ENCODE measurements at regions not wholly inside any gene's neighbourhood (a gene's known extent, or its start where the extent isn't known, plus 50 kb on each side); places are given as distances from the start of the nearest gene placed in this dataset.

DNA sequence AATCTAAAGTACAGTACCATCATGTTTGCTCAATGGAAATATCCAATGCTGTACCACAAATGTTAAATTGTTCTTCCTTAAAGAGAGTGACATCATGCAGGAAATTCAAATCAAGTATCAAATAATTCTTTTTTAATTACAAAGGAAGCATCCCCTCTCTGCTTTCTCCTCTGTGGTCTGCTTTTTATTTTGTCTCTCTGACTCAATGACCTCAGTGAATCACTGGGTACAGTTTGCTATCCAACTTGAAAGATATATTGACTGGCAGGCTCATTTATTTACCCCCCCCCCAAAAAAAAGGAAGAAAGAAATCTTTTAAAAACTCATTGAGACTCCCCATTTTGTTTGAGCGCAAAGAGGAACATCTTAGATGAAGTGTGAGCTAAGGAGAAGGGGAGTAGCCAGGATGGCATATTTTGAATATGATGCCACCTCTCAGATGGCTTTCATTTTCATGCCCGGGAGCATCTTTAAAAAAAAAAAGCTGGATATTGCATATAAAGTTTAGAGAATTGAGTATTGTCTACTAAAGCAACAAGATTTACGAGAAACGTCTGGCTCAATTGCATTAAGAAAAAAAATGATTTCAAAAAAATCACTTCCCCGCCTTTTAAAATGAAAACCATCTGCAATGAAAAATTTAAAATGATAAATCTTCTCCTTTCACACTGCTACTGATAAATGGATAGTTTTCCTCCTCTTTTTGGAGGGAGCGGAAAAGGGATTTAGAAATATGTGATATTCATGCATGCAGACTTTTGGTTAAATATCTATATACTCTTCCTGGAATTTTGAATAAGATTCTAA is 307.1 kb upstream of the DPH6 start:
- DNase-seq (ENCODE audit: low read depth in 1 of 2, low spot score in 1 of 2), result no peak

DNA sequence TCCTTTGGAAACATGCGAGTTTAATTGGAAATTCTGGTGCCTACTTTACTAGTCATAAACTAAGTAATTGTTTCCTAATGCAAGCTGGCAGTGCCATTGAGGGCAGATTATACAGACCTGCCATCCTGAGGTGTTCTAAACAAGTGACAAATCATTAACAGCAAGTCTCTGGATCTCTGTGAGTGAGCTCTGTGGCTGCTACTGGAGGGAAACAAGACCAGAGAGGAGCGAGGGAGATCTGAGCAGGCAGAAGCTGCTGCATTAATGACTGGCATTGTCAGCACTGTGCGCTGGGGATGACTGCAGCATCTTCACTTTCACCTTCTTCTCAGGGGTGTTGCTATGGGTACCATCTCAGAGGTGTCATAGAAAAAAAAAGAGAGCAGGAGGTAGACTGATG is 308.4 kb upstream of the DPH6 start:
- DNase-seq (ENCODE audit: low read depth in 1 of 2, low spot score in 1 of 2), result no peak

DNA sequence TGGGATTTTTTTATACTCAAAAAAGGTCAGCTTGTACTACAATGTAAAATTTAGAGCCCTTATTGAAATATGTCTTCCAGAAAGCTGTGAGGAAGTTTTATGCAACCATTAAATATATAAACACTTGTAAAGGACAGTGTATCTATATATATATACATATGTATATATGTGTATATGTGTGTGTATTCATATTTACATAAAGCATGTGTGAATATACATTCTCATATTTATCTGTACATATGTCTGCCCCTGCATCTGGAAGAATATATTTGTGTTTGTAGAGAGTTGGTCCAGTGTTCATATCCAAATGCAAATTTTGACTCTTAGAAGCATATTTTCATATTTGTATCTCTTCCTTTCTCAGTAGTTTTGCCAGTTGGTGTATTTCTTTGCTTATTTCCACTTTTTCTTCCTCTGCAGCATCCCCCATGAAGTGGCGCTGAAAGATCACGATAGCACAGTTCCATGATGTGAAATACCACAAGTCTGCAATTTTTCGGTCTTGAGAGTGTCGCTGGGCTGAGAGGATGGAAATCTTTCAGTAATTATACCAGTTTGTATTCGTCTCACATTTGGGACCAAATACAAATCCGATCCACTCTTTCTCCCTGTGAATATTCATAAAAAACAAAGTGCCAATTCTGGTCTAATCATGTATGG is 311.7 kb upstream of the DPH6 start:
- no peak for DNase-seq (ENCODE audit: low read depth in 1 of 2, low spot score in 1 of 2)

DNA sequence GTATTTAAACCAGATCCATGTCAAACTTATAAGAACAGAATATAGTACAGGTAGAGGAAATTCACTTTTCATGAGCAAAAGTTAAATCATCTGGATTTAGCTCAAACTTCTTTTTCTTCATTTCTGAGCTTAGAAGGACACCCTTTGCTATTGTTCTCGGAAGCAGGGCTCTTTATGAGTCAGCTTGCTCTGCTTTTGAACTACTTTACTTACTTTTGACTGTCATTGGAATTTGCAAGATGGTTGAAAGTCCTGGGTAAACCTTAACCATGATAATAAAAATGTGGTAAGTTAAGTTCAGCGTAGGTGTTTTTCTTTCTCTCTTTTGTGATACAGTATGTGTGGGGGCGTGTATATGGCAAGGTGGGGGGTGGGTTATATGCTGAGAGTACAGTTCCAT is 312.7 kb upstream of the DPH6 start:
- DNase-seq (ENCODE audit: low read depth in 1 of 2, low spot score in 1 of 2), result no peak

DNA sequence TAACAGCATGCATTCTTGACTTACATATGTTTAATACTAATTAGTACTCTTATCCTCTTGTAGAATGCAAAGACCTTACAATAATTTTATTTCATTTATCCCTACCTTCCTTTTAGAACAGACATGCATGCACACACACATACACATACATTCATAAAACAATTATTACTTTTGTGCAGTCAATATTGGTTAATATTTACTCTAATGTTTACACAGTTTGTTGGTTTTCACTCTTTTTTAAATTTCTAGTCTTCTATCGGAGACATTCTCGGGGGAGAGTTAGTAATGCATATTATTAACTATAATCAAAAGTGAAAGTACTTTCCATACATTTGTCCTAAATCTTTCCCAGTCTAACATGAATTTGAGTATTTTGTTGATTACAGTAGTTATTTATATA is 317.7 kb upstream of the DPH6 start:
- no peak for DNase-seq (ENCODE audit: low read depth in 1 of 2, low spot score in 1 of 2)

DNA sequence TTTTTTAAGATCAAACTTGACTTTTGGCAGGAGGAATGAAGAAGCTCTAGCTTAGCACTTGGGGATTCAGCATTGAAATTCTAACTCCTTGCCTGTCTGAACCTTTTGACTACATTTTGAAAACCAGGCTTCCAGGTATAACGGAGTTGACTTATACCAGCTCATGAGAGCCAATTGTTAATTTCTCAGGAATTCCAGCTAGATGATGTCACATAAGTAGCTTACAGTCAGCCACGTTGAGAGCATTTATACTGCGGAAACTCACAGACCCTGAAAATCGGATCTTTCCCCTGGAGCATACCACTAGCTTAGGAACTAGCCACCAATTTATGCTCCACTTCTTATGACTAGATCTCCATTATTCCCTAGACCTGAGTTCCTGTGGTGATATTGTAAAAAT is 321.4 kb upstream of the DPH6 start:
- no peak for DNase-seq (ENCODE audit: low read depth in 1 of 2, low spot score in 1 of 2)

DNA sequence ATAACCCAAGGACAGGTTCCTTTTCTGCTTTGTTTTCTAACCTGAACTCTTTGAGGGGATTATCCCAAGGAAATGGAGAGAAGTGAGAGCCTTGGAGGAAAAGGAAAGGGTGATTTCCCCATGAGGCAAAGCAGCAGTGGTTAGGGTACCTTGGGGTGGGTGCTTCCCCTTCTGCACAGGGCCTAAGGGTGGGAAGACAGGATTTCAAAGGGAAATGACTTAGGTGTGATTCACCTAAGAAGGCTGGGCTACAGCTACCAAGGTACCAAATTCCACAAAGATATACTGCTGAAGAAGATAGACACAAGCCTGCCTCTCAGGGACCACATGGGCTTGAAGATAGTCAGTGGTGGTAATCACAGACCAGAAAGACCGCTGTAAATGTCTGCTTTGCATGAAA is 325.3 kb upstream of the DPH6 start:
- no peak for DNase-seq (ENCODE audit: low read depth in 1 of 2, low spot score in 1 of 2)

DNA sequence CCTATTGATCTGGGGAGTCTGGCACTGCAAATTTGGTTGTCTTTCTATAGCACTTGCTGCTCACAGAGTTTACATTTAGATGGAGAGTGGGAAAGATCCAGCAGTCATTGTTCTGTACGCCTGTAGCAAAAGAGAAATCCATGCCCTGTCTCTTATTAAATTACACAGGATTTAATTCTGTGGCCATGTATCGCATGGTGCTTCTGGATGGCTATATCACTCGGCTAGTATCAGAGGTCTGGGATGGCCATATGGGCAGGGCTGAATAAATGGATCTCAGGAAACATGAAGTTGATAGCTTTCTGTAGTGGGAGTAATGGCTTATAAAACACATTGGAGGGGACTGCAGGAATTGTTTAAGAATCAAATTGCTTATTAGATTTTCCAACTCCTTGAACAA is 325.8 kb upstream of the DPH6 start:
- no peak for DNase-seq (ENCODE audit: low read depth in 1 of 2, low spot score in 1 of 2)

DNA sequence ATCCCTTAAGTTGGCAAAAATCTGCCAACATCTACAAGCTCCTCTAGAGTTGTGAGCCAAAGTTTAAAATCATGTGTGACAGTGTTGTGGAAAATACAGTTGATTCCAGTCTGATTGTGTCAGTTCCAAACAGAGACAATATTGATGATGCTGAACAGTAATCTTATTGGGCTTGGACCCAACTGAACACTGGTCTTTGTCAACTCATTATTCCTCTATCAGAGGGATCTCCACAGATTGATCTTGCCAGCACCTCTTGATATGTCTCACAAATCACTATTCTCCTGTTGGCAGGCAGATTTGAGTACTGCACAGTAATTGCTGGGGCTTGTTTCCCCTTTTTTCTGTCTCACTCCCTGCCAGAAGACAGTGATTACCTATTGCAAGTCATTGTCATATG is 326.6 kb upstream of the DPH6 start:
- no peak for DNase-seq (ENCODE audit: low read depth in 1 of 2, low spot score in 1 of 2)

DNA sequence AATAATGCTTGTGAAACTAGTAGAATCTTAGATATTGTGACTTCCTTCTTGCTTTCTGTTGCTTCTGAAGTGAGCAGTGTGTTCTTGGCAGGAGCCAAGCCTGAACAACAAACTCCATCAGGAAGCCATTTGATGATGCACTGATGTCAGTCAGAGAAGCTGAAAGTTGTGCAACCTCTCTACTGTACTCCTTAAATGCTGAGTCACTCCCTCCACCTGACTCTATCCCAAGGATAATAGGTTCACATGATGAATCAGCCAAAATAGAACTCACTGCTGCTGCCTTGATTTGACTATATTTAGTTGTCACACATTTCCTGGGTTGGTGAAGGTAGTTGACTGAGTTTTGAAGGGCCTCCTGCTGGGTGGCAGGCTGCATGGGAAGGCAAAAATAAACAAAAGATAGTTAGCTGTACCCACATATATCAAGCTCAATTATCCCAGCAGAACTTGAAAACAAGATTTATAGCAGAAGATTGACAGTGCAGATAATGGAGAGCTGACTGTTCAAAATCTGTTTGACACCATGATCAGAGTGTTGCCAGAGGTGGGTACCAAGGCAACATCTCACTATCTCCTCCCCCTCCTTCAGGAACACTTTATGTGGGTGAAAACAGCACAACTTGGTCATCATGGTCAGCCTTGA is 328.4 kb upstream of the DPH6 start:
- DNase-seq (ENCODE audit: low read depth in 1 of 2, low spot score in 1 of 2), result no peak

DNA sequence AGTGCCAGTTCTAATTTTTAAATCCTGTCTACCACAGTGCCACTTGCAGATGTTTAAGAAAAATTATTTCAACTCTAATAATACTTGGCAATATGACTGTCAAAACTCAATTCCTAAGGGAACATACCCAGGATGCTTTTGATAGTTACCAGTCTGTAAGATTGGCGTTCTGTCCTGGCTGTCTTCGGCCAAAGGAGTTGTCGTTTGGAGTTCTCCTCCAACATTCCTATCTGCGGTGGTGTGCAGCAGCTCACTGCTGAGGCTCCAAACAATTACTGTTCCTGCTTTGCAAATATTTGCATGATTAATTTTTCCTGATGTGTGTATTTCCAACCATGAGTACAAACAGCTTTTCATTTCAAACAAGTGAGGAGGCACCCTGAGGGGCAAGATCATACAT is 330.8 kb upstream of the DPH6 start:
- no peak for DNase-seq (ENCODE audit: low read depth in 1 of 2, low spot score in 1 of 2)

DNA sequence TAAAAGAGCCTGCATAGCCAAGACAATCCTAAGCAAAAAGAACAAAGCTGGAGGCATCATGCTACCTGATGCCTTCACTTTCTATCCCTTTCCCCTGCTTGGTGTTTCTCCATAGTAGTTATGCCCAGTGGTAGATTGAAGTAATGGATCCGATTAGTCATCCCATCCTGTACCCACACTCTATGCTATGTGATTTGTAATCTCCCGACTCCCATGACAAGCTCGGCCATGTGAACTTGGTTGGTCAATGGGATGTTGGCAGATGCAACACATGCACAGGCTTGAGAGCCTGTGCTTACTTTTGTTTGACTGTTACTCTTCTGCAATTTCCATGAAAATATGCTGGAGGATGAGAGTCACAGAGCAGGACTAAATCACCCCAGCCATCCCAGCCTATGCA is 334.9 kb upstream of the DPH6 start:
- no peak for DNase-seq (ENCODE audit: low read depth in 1 of 2, low spot score in 1 of 2)

DNA sequence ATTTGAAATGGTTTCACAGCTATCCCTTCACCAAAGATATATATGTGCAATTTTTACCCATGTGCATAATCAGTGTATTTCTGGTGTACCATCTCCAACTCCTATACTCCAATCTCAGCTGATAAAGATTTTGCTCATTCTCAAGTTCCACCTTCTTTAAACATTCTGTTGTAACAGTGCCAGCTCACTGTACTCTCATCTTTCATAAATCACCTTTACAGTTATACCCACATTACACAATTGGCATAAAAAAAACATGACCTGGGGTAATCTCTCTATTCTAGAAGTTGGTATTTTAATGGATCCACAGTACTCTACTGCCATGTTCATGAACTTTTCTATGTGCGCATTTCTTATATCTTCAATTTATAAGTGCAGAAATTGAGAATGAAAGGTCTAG is 339.9 kb upstream of the DPH6 start:
- DNase-seq (ENCODE audit: low read depth in 1 of 2, low spot score in 1 of 2), result no peak

DNA sequence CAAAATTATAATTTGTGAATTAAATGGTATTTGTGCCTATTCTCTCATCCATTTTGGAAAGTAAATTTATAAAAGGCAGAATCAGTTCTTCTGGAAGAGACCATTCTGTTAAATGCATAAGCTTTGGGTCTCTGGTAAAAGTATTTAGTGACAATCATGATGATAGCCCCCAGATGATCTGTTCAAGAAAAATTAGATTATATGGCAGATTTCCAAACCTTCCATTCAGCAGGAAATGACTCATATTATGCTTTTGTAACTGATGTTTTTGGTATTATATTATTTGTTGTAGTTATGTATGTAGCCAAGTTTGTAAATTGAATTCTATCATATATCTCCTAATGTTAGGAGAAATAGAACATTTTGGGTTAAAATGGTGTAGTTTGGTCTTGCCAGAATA is 340.8 kb upstream of the DPH6 start:
- no peak for DNase-seq (ENCODE audit: low read depth in 1 of 2, low spot score in 1 of 2)

DNA sequence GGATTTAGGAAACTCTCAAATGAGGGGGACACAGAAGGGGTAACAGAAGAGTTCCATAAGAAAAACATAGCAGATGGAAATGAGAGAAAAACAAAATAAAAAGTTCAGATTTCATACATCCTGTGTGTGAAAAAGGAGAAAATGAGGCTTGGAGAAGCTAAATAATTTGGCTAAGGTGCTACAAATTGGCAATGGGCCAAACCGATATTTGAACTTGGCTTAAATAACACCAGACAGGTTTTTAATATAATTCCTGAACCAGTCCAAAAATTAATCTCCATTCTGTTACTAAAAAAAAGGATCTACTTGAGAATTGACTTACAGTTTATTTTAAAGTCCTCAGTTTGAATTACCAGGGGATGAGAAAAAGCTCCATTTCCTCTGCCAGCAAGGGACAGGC is 342.9 kb upstream of the DPH6 start:
- DNase-seq (ENCODE audit: low read depth in 1 of 2, low spot score in 1 of 2), result no peak

DNA sequence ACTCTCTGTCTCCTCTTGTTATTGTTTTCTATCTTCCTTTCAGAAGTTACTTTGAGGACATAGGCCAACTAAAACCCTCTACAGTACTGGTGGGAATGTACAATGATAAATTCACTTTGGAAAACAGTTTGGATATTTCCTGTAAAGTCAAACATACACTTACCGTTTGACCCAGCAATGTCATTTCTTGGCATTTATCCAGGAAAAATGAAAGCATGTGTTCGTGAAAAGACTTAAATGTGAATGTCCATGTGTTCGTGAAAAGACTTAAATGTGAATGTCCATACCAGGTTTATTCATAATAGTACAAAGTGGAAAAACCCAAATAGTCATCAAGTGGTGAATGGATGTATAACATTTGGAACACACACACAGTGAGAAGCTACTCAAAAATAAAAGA is 361.5 kb upstream of the DPH6 start:
- DNase-seq (ENCODE audit: low read depth in 1 of 2, low spot score in 1 of 2), result no peak

DNA sequence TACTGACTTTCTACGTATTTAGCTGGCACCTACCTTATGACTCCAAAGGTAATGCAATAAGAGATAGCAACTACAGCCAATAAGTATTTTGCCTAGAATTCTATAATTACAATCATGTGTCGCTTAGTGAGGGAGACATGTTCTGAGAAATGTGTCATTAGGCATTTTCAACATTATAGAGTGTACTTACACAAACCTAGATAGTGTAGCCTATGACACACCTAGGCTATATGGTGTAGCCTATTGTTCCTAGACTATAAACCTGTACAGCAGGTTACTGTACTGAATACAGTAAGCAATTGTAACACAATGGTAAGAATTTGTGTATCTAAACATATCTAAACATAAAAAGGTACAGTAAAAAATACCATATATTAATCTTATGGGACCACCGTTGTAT is 363.4 kb upstream of the DPH6 start:
- no peak for DNase-seq (ENCODE audit: low read depth in 1 of 2, low spot score in 1 of 2)

DNA sequence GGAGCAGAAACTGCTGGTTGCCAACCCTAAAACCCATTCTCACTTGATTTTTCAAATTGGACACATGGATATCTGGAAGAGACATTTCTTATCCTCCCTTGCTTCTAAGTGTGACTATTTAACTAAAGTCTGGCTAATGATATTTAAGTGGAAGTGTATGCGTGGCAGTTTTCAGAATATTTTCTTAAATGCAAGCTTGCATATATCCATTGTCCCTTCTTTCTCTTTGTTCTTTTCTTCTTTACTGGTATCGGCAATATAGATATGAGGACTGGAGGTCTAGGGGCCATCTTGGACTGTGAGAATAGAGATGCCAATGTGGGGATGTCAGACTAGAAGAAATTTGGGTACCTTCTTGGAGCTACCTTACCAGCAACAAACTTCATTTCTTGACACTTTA is 364.3 kb upstream of the DPH6 start:
- no peak for DNase-seq (ENCODE audit: low read depth in 1 of 2, low spot score in 1 of 2)

DNA sequence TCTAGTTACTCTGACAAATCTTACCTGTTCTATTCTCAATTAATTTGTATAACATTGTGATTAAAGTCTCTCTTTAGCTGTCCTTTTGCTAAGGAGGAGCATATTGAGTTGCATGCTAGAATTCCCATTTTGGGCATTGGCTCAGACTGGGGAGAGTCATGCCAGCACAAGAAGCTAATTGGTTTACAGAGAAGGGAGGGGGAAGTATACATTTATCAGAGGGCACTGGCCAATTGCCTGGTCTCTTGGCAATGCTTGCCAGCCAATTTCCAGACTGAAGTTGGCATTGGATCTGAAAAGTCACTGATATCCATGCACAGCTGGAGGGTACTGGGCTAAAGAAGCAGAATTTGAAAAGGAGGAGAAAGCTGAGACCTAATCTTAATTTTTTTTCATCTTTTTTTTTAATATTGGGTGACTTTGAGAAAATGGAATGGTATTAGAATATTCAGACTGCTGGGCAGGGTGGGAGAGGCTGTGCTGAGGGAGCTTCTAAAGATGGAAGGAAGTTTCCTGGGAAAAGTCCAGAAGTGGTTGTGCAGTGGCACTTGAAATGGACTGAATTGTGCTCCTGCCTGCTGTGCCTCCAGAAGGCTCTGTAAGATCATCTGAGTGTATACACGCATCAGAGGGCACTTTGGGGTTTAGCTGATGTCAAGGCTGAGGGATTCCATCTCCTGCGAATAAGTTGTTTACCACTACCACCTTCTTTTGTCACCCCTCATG is 365.2 kb upstream of the DPH6 start:
- no peak for DNase-seq (ENCODE audit: low read depth in 1 of 2, low spot score in 1 of 2)

DNA sequence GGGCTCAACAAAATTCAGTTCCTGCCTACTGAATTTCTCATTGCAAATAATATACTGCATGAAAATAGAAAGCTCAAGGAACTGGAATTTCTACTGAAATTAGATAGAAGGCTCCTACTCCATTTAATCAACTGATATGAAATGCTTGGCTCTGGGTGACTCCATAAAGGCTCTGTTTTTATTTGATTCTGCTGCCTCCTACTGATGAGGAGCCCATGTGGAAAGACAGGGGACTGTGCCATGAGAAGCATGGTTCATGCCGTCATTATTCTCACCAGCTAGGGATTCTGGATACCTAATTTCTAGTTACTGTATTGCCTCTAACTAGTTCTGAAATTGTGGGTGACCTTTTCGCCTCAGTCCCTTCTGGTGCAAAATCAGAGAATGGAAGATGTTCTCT is 366.2 kb upstream of the DPH6 start:
- DNase-seq (ENCODE audit: low read depth in 1 of 2, low spot score in 1 of 2), result no peak

DNA sequence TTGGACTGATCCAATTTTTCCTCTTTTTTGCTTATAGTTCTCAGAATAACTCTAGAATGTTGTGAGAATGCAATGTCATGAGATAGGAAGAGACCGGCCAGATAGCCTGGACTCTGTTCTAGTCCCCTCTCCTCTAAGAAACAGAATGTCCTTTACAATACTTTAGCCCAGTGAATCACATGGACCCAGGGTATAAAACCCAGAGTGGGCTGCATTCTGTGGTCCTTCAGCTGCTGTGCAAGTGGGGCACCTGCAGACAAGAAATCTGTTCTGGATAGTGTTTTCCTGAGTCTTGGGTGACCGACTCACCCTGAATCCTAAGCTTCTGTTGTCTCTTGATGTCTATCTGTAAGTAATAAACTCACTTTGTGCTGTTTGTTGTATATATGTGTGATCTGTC is 368.6 kb upstream of the DPH6 start:
- DNase-seq (ENCODE audit: low read depth in 1 of 2, low spot score in 1 of 2), result no peak

DNA sequence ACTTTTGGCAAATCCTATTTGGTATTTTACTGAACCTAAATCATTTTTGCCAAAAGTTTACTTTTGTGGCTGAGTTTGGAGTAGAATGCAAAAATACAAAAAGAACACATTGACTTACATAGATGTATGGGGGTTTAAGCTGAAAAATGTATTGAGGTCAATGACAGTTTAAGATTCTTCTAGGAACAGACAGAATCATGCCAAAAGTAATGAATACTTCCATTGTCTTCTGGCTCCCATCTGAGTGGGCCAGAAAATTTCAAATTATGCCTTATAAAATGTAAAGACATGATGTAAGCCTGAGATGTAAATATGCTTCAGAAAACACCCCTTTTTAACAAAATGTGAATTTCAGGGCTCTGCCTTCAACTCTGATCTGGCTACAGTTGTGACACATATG is 375.1 kb upstream of the DPH6 start:
- DNase-seq (ENCODE audit: low read depth in 1 of 2, low spot score in 1 of 2), result no peak
